Gastroesophageal sphincter (tissue), 3 donors: ENCODE measurements at regions not wholly inside any gene's neighbourhood (a gene's known extent, or its start where the extent isn't known, plus 50 kb on each side); places are given as distances from the start of the nearest gene placed in this dataset.

Experiments used
- EP300 ChIP-seq: sonication (generic); formaldehyde crosslinking; IDR thresholded peaks from one replicate; pipeline ENCODE4 v1.6.1; 2017; ENCODE audit warnings: antibody characterized with exemption, mild to moderate bottlenecking
- POLR2A ChIP-seq, 2 donors: fragments of 450-650 bp; IDR thresholded peaks; one replicate each; pipeline ENCODE4 v1.6.1; 2017; ENCODE audit warnings: antibody characterized with exemption in 2 of 2, mild to moderate bottlenecking in 2 of 2, moderate library complexity in 1 of 2
- TF ChIP-seq, protein P1 (sequence below), 4 experiments: fragments of 200-600 bp in 2 of 4; fragments of 450-650 bp in 2 of 4; sonication (generic) in 1 of 4; IDR thresholded peaks; one replicate each; pipeline ENCODE4 v1.5.1; 2017 to 2019; ENCODE audit warnings: antibody characterized with exemption in 4 of 4, mild to moderate bottlenecking in 2 of 4, moderate library complexity in 2 of 4

DNA sequence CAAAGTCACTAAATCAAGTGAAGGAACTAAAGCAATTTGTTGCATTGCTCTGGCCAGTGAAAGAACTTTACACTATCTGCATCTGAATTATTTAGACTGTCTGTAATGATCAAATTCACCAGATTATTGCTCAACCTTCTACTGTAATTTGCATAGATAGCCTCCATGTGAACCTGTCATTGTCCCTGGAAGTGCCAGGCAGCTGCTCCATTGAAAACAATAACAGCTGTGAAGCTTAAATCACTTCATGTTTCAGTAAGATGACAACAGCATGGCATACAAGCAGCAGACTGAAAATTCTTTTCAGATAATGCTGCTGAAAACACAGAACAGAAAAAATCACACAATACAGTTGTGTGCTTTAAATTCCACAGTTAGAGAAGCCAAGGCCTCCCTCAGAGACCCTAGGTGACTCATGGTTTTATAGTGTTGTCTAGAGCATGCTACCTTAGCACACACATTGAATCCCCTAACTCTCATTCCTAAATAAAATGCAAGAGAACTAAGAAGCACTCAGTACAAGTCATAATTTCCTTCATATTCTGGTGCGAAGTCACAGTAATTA lies 248.9 kb downstream of the TPBG start:
- no peak for TF ChIP-seq POLR2A (IDR thresholded peaks at IDR 0.05)
- TF ChIP-seq, protein P1, sequence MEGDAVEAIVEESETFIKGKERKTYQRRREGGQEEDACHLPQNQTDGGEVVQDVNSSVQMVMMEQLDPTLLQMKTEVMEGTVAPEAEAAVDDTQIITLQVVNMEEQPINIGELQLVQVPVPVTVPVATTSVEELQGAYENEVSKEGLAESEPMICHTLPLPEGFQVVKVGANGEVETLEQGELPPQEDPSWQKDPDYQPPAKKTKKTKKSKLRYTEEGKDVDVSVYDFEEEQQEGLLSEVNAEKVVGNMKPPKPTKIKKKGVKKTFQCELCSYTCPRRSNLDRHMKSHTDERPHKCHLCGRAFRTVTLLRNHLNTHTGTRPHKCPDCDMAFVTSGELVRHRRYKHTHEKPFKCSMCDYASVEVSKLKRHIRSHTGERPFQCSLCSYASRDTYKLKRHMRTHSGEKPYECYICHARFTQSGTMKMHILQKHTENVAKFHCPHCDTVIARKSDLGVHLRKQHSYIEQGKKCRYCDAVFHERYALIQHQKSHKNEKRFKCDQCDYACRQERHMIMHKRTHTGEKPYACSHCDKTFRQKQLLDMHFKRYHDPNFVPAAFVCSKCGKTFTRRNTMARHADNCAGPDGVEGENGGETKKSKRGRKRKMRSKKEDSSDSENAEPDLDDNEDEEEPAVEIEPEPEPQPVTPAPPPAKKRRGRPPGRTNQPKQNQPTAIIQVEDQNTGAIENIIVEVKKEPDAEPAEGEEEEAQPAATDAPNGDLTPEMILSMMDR (IDR thresholded peaks at IDR 0.05): no peak
- TF ChIP-seq EP300: no peak
